Neural cell (in vitro differentiated cells): ENCODE measurements at regions not wholly inside any gene's neighbourhood (a gene's known extent, or its start where the extent isn't known, plus 50 kb on each side); places are given as distances from the start of the nearest gene placed in this dataset.

Experiments
- EZH2 ChIP-seq: fragments of 200-600, 300-800 bp; shearing (Covaris generic), sonication (generic); IDR thresholded peaks from 2 replicates; pipeline ENCODE4 v1.6.1; 2014; ENCODE audit warnings: antibody characterized with exemption, low read length, borderline replicate concordance, mild to moderate bottlenecking; ENCODE audit not compliant: insufficient read depth, poor library complexity, severe bottlenecking
- TF ChIP-seq, protein P1 (sequence below): fragments of 450-650 bp; IDR thresholded peaks from 2 replicates; pipeline ENCODE4 v1.5.1; 2014; ENCODE audit warnings: antibody characterized with exemption, mild to moderate bottlenecking, moderate library complexity; ENCODE audit not compliant: poor library complexity, severe bottlenecking

DNA sequence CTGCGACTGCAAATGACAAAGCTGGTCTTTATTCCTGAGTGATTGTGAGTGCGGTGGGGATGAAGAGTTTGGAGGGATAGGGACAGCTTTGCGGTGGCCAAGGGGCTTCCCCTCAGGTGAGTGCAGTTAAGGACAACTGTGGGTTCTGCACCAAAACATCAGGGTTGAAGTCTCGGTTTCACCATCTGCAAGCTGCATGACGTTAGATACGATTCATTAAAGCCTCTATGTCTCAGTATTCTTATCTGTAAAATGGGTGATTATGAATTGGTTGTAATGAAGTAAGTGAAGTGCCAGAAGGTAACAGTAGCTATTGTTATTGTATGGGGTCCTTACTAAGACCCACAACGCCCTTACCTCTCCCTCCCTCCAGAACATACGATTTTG is 226.8 kb upstream of the DAPK1 start:
- TF ChIP-seq, protein P1, sequence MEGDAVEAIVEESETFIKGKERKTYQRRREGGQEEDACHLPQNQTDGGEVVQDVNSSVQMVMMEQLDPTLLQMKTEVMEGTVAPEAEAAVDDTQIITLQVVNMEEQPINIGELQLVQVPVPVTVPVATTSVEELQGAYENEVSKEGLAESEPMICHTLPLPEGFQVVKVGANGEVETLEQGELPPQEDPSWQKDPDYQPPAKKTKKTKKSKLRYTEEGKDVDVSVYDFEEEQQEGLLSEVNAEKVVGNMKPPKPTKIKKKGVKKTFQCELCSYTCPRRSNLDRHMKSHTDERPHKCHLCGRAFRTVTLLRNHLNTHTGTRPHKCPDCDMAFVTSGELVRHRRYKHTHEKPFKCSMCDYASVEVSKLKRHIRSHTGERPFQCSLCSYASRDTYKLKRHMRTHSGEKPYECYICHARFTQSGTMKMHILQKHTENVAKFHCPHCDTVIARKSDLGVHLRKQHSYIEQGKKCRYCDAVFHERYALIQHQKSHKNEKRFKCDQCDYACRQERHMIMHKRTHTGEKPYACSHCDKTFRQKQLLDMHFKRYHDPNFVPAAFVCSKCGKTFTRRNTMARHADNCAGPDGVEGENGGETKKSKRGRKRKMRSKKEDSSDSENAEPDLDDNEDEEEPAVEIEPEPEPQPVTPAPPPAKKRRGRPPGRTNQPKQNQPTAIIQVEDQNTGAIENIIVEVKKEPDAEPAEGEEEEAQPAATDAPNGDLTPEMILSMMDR: no peak
- no peak for TF ChIP-seq EZH2
